MG63 (cell line): ENCODE measurements at regions not wholly inside any gene's neighbourhood (a gene's known extent, or its start where the extent isn't known, plus 50 kb on each side); places are given as distances from the start of the nearest gene placed in this dataset.
A peak's percentile ranks its signal among the peaks of the same experiment; 100 is the strongest.
"Not testable (repeated sequence)": the region's sequence is repeated elsewhere in the genome, so short reads cannot be mapped to it uniquely, and the experiment has no call there.

Source experiments
- DNase-seq: peaks from one replicate; pipeline ENCODE4 v3.0.0-alpha.2; 2020
- H3K27me3 ChIP-seq: fragments of 250-450 bp; sonication (Bioruptor Pico); 2 replicates; pipeline ENCODE4 v1.5.1; 2020; ENCODE audit warnings: mild to moderate bottlenecking, moderate library complexity
- H3K36me3 ChIP-seq: fragments of 250-450 bp; sonication (Bioruptor Pico); 2 replicates; pipeline ENCODE4 v1.5.1; 2020; ENCODE audit warnings: mild to moderate bottlenecking, moderate library complexity
- H3K4me3 ChIP-seq: fragments of 250-450 bp; sonication (Bioruptor Pico); 2 replicates; pipeline ENCODE4 v1.5.1; 2020; ENCODE audit warnings: mild to moderate bottlenecking, moderate library complexity
- H3K9me3 ChIP-seq: fragments of 250-450 bp; sonication (Bioruptor Pico); 2 replicates; pipeline ENCODE4 v1.5.1; 2020; ENCODE audit warnings: mild to moderate bottlenecking, moderate library complexity

DNA sequence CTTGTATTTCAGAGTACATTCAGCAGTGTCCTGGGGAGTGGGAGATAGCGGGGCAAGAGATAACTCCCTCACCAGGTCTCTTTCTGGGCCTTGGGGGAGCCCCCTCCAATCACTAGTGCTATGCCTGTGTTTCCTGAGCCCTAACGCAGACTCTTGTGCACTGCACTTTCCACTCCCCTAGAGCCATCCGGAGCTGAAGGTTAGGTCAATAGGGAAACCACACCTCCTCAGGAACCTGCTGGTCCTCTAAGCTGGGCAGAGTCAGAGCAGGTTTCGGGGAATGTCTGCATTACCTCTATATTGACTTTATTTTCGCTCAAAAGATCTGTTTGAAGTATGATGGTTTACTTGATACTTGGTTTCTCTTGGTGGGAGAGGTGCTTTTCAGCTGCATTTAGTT, 617.0 kb upstream of the ROBO1 start:
- no peak for DNase-seq
- Histone ChIP-seq H3K4me3 (no peak overlapping the region), H3K36me3 (no peaks in the 10 kb centered on the region), H3K9me3 (no peaks in the 10 kb centered on the region), H3K27me3 (no peaks in the 10 kb centered on the region)

DNA sequence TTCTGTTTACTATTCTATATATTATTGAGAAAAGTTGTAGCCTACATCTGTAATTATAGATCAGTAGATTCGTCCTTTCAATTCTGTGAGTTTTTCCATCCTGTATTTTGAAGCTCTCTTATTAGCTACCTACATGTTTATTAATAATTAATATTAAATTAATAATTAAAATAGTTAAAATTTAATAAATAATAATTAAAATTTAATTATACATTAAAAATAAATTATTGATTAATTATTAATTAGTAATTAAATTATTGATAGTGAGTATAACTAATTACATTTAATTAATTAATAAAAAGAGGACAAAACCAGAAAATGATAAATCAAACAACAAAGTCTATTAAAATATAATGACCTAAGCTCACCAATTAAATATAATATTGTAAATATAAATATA, 606.6 kb upstream of the ROBO1 start:
- H3K36me3 ChIP-seq, result no peaks in the 10 kb centered on the region
- no peak overlapping the region for H3K4me3 ChIP-seq
- no peaks in the 10 kb centered on the region for H3K27me3 ChIP-seq
- no peak for DNase-seq
- H3K9me3 ChIP-seq, result no peaks in the 10 kb centered on the region

DNA sequence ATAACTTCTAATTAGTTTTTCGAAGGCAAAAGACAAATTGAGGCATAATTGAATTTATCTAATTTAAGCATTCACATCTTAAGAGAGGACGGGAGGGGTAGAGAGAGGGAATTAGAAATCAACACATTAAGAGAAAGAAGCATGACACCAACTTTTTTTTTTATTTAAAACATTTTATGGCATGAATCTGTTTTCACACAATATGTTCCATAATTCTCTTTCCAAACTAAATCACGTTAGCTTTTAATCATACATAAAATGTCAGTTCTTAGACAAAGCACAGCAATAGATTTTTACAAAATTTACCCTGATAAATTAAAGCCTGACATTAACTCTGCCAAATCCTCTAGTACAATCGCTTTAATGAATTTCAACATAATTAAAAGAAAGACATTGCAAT, 600.8 kb upstream of the ROBO1 start:
- Histone ChIP-seq H3K27me3 (no peaks in the 10 kb centered on the region), H3K9me3 (no peaks in the 10 kb centered on the region), H3K4me3 (no peak overlapping the region), H3K36me3 (no peaks in the 10 kb centered on the region)
- DNase-seq, result no peak

DNA sequence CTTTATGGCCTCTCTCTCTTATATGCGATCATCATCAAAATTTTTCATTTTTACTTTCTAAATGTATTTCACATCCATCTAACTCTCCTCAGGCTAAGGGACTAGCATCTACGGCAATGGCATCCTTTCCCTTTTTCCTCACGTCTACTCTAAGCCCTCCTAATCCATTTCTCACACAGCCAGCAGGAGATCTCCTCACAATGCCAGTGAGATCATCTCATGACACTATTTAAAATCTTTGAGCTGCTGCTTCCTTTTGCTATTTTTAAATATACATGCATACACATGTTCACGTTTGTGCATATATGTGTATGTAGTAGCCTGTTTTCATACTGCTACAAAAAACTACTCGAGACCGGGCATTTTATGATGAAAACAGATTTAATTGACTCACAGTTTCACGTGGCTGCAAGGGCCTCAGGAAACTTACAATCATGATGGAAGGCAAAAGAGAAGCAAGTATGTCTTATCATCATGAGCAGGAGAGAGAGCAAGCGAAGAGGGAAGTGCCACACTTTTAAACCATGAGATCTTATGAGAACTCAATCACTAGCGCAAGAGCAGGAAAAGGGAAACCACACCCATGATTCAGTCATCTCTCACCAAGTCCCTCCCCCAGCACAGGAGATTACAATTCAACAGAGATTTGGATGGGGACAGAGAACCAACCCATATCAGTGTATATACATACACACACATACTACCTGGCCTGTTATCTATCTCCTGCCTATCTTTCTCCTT, 599.2 kb upstream of the ROBO1 start:
- Histone ChIP-seq H3K9me3 (no peaks in the 10 kb centered on the region), H3K36me3 (no peaks in the 10 kb centered on the region)
- DNase-seq, result no peak

DNA sequence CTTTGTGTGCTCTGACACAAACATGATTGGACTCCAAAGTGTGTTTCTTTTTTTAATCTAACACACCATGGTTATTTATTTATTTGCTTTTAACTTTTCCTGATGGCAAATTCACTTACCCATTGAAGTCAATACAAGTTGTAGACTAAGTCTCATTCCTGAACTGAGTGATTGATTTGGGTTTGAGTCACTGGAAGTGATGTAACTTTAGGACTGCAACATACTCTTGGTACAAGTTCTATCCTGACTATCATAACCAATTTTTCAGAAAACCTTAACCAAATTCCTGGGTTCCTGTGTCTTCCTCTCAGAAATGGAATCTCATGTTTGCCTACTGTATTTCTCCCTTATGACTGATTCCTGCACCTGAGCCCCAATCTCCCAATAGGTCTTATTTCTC, 590.0 kb upstream of the ROBO1 start:
- Histone ChIP-seq H3K9me3 (no peaks in the 10 kb centered on the region), H3K4me3 (no peak overlapping the region), H3K27me3 (no peaks in the 10 kb centered on the region), H3K36me3 (no peaks in the 10 kb centered on the region)
- DNase-seq, result no peak

More for the DNA sequence above, 599.2 kb upstream of the ROBO1 start:
- H3K27me3 ChIP-seq, result no peaks in the 10 kb centered on the region
- no peak overlapping the region for H3K4me3 ChIP-seq

DNA sequence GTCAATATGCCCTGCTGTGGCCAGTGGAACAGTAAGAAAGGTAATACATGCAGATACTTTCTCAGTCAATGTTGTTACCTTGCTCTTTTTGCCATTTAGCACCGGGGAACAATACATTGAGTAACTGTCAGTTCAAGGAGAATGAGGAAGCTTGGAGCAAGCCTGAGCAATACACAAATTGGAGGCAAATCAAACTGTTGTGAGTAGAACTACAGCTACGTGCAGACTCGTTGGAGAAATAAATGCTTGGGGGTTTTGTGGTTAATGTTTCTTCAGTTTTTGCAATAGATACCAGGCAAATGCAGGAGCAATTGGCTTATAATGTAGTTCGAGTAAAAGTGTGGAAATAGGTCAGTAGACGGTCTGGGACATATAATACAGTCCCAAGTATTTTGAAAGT, 587.3 kb upstream of the ROBO1 start:
- DNase-seq, result no peak
- H3K9me3 ChIP-seq, result no peaks in the 10 kb centered on the region
- H3K36me3 ChIP-seq, result no peaks in the 10 kb centered on the region
- H3K4me3 ChIP-seq, result no peak overlapping the region
- no peaks in the 10 kb centered on the region for H3K27me3 ChIP-seq

DNA sequence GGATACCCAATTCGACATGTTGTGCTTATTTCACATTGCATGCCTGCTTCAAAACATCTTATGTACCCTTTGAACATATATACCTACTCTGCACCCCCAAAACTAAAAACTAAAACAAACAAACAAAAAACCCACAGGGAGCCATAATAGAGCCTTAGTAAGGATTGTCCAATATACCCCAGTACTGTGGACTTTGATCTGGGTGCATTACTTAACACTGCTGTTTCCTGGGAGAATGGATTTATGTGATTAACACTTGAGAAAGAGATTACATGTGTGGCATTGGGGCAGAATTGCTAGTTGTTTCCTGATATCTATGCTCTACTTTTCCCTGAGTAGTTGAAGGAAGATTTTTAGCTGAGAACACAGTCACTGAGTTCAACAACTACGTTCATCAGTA, 583.4 kb upstream of the ROBO1 start:
- Histone ChIP-seq H3K36me3 (no peaks in the 10 kb centered on the region), H3K4me3 (no peak overlapping the region), H3K27me3 (no peaks in the 10 kb centered on the region), H3K9me3 (no peaks in the 10 kb centered on the region)
- DNase-seq, result no peak

DNA sequence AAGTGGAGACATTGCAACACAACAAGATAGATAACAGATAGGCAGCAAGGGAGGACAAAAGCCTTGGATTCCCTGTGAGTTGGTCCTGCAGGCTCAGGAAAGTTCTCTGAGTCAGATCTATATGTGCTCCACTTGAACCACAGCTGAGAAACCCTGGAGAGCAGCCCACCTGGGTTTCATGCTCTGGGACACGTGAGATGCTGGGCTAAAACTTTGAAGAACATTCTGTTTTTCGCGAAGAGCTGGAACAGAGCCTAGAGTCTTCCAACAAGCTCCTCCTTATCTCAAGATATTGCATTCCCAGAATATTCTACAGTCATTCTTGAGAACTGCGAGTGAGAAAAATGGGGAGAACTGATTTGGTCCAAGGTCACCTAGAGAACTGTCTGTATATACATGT, 583.0 kb upstream of the ROBO1 start:
- no peaks in the 10 kb centered on the region for H3K27me3 ChIP-seq
- no peak overlapping the region for H3K4me3 ChIP-seq
- no peaks in the 10 kb centered on the region for H3K36me3 ChIP-seq
- no peaks in the 10 kb centered on the region for H3K9me3 ChIP-seq
- DNase-seq, result no peak

DNA sequence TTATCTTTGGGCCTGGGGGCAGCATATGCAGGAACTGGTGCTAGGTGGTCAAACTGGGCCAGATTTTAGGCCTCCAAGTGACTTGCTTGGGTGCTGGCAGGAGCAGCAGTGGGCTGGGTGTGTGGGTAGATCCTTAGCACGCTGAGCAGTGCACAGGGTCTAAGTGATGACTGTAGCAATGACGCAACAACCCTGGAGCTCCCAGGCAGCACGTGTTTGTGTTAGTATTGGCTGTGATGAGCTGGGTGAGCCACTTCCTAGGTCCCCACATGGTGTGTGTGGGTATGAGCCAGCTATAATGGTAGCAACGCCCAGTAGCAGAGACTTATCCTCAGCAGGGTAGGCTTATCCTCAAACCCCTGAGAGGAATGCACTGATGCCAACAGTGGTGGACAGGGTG, 570.6 kb upstream of the ROBO1 start:
- Histone ChIP-seq H3K36me3 (no peaks in the 10 kb centered on the region), H3K9me3 (no peaks in the 10 kb centered on the region), H3K27me3 (no peaks in the 10 kb centered on the region), H3K4me3 (no peak overlapping the region)
- peak; percentile 34 for DNase-seq

DNA sequence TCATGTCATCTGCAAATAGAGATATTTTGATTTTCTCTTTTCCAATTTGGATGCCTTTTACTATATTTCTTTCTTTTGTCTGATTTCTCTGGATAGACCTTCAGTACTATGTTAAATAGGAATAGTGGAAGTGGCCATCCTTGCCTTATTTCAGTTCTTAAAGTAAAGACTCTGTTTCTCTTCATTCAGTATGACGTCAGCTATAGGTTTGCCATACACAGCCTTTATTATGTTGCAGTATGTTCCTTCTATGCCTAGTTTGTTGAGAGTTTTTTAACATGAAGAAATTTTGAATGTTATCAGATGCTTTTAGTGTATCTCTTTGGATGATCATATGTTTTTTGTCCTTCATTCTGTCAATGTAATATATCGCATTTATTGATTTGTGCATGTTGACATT, 566.7 kb upstream of the ROBO1 start:
- DNase-seq, result no peak
- Histone ChIP-seq H3K9me3 (no peaks in the 10 kb centered on the region), H3K27me3 (no peaks in the 10 kb centered on the region), H3K36me3 (no peaks in the 10 kb centered on the region), H3K4me3 (no peak overlapping the region)

DNA sequence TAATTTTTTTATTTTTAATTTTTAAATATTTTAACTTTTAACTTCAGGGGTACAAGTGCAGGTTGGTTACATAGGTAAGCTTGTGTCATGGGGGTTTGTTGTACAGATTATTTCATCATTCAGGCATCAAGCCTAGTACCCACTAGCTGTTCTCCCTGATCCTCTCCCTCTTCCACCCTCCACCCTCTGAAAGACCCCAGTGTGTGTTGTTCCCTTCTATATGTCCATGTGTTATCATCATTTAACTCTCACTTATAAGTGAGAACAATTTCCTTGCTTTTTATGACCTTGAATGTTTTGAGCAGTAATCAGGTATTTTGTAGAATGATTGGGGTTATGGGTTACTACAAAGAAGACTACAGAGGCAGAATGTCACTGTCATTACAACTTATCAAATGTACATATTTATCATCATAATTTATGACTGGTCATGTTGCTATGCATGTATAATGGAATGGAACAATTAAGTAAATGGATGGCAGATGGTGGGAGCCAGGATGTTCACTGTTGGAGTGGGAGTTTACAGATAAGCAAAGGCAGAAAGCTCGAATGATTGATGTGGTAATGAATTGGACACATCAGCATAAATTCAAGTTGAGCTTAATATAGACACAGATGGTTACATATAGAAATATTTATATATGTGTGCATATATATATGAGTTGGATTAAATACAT, 563.8 kb upstream of the ROBO1 start:
- H3K9me3 ChIP-seq, result no peaks in the 10 kb centered on the region
- H3K4me3 ChIP-seq, result no peak overlapping the region
- no peaks in the 10 kb centered on the region for H3K27me3 ChIP-seq
- DNase-seq, result no peak
- H3K36me3 ChIP-seq, result no peaks in the 10 kb centered on the region

DNA sequence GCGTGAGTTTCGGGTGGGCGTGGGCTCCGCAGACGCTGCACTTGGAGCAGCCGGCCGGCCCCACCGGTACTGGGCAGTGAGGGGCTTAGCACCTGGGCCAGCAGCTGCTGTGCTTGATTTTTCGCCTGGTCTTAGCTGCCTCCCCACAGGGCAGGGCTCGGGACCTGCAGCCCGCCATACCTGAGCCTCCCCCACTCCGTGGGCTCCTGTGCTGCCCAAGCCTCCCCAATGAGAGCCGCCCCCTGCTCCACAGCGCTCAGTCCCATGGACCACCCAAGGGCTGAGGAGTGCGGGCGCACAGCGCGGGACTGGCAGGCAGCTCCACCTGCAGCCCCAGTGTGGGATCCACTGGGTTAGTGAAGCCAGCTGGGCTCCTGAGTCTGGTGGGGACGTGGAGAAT, 546.7 kb upstream of the ROBO1 start:
- not testable (repeated sequence) for H3K4me3 ChIP-seq, H3K27me3 ChIP-seq, H3K9me3 ChIP-seq, H3K36me3 ChIP-seq, DNase-seq

DNA sequence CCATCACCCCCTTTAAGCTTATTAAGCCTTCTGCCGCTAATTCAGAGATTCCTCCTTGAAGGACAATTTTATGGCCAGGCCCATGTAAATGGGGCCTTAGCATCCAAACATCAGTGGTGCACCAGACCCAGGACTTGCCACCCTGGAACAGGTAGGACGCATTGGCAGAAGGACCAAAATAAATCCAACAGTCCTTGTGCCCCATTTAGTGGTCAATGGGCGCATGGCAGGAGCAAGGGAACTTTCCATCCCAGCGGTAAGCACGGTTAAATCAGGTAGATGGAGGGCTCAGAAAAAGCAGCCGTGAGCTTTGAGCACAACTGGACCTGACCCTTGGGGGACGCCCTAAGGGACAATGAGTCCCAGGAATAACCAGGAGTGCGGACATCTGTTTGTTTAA, 540.8 kb upstream of the ROBO1 start:
- no peak for DNase-seq
- Histone ChIP-seq H3K27me3 (no peaks in the 10 kb centered on the region), H3K9me3 (no peaks in the 10 kb centered on the region), H3K36me3 (no peaks in the 10 kb centered on the region), H3K4me3 (no peak overlapping the region)

DNA sequence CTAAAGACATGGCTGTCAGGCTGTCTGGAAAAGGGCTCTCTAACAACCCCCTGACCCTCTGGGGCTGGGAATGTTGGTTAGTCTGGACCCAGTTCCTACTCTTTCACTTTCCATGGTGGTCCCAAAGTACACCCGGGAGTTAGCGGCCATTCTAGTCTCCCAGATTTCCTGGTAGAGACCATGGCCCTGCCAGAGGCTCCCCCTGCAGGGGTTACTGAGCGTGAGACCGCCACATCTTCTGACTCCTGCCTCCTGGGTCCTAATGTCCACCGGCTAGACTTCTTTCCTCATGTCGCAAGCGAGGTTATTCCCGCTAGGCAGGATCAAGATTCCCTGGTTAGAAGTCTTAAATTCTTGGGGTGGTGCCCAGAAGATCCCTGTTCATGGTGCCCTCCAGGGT, 540.0 kb upstream of the ROBO1 start:
- Histone ChIP-seq H3K36me3 (no peaks in the 10 kb centered on the region), H3K27me3 (no peaks in the 10 kb centered on the region), H3K4me3 (no peak overlapping the region), H3K9me3 (no peaks in the 10 kb centered on the region)
- no peak for DNase-seq

DNA sequence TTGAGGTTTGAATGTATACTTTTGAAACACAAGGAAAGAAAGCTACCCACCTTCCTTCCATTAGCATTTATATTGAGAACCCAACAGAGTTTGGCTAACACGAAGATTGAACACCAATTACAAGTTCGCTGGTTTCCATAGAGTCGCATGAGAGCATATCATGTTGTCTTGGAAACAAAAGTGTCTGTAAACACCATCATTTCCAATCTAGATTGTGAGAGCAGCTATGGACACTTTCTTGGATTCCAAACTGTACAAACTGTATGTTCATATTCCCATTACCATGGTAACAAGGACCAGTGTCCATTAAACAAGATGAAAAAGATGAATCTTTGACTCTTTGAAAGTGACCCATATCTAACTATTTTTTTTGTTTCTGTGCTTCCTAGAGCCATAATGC, 529.9 kb upstream of the ROBO1 start:
- no peak for DNase-seq
- Histone ChIP-seq H3K9me3 (no peaks in the 10 kb centered on the region), H3K27me3 (no peaks in the 10 kb centered on the region), H3K36me3 (no peaks in the 10 kb centered on the region), H3K4me3 (no peak overlapping the region)

DNA sequence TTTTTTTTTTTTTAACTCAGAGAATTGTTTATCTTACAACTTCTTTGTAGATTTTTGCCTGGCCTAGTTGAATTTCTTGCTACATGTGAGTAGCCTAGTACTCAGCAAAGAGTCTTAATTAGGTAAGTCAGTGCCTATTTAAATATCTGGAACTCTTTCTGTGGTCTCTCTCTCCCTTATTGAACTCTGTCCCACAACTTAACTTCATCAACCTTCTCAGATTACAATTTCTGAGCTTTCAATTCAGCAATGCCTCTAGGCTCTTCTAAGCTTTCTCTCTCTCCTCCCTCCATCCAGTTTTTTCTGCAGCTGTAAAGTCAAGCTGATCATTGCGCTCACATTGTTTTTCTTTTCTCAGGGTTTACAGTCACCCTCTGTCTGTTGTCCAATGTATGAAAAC, 517.6 kb upstream of the ROBO1 start:
- Histone ChIP-seq H3K36me3 (no peaks in the 10 kb centered on the region), H3K27me3 (no peaks in the 10 kb centered on the region), H3K9me3 (no peaks in the 10 kb centered on the region), H3K4me3 (no peak overlapping the region)
- DNase-seq, result no peak

DNA sequence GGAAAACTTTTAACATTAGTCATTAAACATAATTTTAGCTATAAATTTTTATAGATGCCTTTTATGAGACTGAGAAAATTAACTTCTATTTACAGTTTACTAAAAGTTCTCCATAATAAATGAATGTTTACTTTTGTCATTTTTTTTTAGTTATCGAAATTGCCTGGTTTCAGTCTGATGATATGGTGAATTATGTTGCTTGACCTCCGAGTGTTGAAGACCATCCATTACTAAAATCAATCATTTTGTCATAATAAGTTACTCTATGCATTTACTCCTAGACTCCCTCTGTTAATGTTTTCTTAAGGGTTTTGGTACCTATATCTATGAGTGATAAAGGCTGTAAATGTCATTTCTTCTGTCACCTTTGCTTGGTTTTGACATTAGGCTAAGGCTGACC, 516.0 kb upstream of the ROBO1 start:
- H3K27me3 ChIP-seq, result no peaks in the 10 kb centered on the region
- no peak for DNase-seq
- H3K4me3 ChIP-seq, result no peak overlapping the region
- no peaks in the 10 kb centered on the region for H3K36me3 ChIP-seq
- no peaks in the 10 kb centered on the region for H3K9me3 ChIP-seq

DNA sequence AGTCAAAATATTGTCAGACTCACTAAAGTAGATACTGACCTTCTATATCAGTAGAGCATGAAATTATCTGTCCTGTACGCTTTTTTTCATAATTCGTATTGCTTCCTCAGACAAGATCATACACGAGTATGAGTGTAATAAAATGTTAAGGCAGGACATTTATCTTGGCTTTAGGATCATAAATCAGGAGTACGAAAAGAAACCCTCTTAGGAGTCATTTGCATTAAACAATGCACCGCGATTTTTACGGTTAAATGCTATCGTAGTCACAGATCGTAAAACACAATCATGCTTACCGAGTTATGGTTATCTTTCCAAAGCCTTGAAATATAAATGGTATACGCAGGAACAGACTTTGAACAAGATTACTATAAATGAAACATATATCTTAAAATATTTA, 510.3 kb upstream of the ROBO1 start:
- H3K4me3 ChIP-seq, result no peak overlapping the region
- H3K27me3 ChIP-seq, result no peaks in the 10 kb centered on the region
- no peaks in the 10 kb centered on the region for H3K36me3 ChIP-seq
- no peaks in the 10 kb centered on the region for H3K9me3 ChIP-seq
- no peak for DNase-seq
